ENCODE measurements at regions not wholly inside any gene's neighbourhood (a gene's known extent, or its start where the extent isn't known, plus 50 kb on each side); places are given as distances from the start of the nearest gene placed in this dataset.

GRCh38 chr6:98639089-98639635 is 195.2 kb upstream of the POU3F2 start:
- Histone ChIP-seq H4K5ac (ENCODE audit: insufficient read length, low read depth, low read length) (no peak overlapping the region), H3K14ac (ENCODE audit: insufficient read length) (no peak overlapping the region), H2BK15ac (ENCODE audit: low read length) (no peak overlapping the region), H3K4me3 (ENCODE audit: extremely low read depth in 1 of 4, insufficient read depth in 2 of 4, low read depth in 3 of 4, low read length in 4 of 4) (no peak overlapping the region), H3K4me1 (replicated peaks in 1 of 4; ENCODE audit: control insufficient read depth in 3 of 4, insufficient read depth in 4 of 4, low read length in 3 of 4) (peaks cover 7 to 27% (median 16%) of the 10 kb centered on the region in 4 experiments; a peak in 6 of 7 replicates), H2BK5ac (ENCODE audit: low read depth, low read length) (no peak overlapping the region), H3K56ac (replicated peaks; ENCODE audit: insufficient read length, low read depth, low read length) (no peak overlapping the region), H3K4me2 (ENCODE audit: insufficient read depth in 1 of 2, low read depth in 2 of 2, low read length in 2 of 2) (no peak overlapping the region), H3K36me3 (ENCODE audit: control insufficient read depth in 2 of 4, insufficient read depth in 4 of 4, low read length in 3 of 4) (no peaks in the 10 kb centered on the region), H4K20me1 (replicated peaks in 1 of 2; ENCODE audit: control insufficient read depth in 1 of 2, insufficient read depth in 2 of 2, low read length in 2 of 2) (no peaks in the 10 kb centered on the region), H3K9ac (replicated peaks in 1 of 4; ENCODE audit: extremely low read depth in 1 of 4, low read depth in 3 of 4, low read length in 3 of 4) (no peak overlapping the region), H2BK12ac (ENCODE audit: low read depth, low read length) (no peak overlapping the region), H3K9me3 (ENCODE audit: insufficient read depth in 2 of 2, low read depth in 1 of 2, low read length in 1 of 2) (no peaks in the 10 kb centered on the region), H3K4ac (replicated peaks; ENCODE audit: insufficient read length, low read depth, low read length) (no peak overlapping the region), H4K91ac (replicated peaks; ENCODE audit: insufficient read length, low read length) (no peak overlapping the region), H2AFZ (ENCODE audit: low read length) (no peak overlapping the region), H3K79me1 (ENCODE audit: low read depth, low read length) (no peaks in the 10 kb centered on the region), H2AK5ac (ENCODE audit: low read depth, low read length) (no peak overlapping the region), H3K23ac (ENCODE audit: insufficient read length) (no peak overlapping the region), H2BK20ac (ENCODE audit: low read length) (no peak overlapping the region), H3K23me2 (ENCODE audit: low read depth, low read length) (no peaks in the 10 kb centered on the region), H3K18ac (ENCODE audit: extremely low read depth, low read length) (no peak overlapping the region), H2BK120ac (replicated peaks; ENCODE audit: low read depth, low read length) (no peak overlapping the region), H3K27ac (ENCODE audit: low read depth, low read length) (no peak overlapping the region), H4K8ac (ENCODE audit: extremely low read depth, insufficient read depth, low read length) (no peak overlapping the region), H3K27me3 (replicated peaks in 1 of 4; ENCODE audit: control insufficient read depth in 3 of 4, extremely low read depth in 1 of 4, insufficient read depth in 3 of 4, low read length in 3 of 4) (no peaks in the 10 kb centered on the region), H3K79me2 (ENCODE audit: control insufficient read depth in 1 of 2, insufficient read depth in 2 of 2, low read length in 2 of 2) (no peaks in the 10 kb centered on the region)
- TF ChIP-seq HDAC2 (IDR thresholded peaks at IDR 0.05; ENCODE audit: borderline replicate concordance in 1 of 2, low read depth in 2 of 2, low read length in 2 of 2) = no peak
- TF ChIP-seq RNF2 (IDR thresholded peaks at IDR 0.05; ENCODE audit: borderline replicate concordance, low read depth, low read length, missing control alignments, poor library complexity, severe bottlenecking) = no peak
- no peak for TF ChIP-seq CBX8 (IDR thresholded peaks at IDR 0.05; ENCODE audit: borderline replicate concordance, low read depth, low read length)
- TF ChIP-seq BRCA1 (IDR thresholded peaks at IDR 0.05; ENCODE audit: low read depth, low read length) = no peak
- FAIRE-seq = no peak
- ChIA-PET POLR2A (ENCODE audit: partially characterized antibody) (no interaction called here), CTCF (ENCODE audit: partially characterized antibody) (no interaction called here)
- DNase-seq (ENCODE audit: low read depth in 1 of 2, low spot score in 2 of 2) = no peak
- WGBS, 2 experiments (ENCODE audit: extremely low coverage in 1 of 2, insufficient coverage in 1 of 2, insufficient read length in 1 of 2, insufficient replicate concordance in 2 of 2, low coverage in 1 of 2, low lambda C conversion rate in 2 of 2, missing lambda C conversion rate in 1 of 2) = 90% methylated on average over 5 of the region's 5 CpGs; no CpG with 5 or more reads in 1 of the 2 experiments
